ENCODE measurements at regions not wholly inside any gene's neighbourhood (a gene's known extent, or its start where the extent isn't known, plus 50 kb on each side); places are given as distances from the start of the nearest gene placed in this dataset.

DNA sequence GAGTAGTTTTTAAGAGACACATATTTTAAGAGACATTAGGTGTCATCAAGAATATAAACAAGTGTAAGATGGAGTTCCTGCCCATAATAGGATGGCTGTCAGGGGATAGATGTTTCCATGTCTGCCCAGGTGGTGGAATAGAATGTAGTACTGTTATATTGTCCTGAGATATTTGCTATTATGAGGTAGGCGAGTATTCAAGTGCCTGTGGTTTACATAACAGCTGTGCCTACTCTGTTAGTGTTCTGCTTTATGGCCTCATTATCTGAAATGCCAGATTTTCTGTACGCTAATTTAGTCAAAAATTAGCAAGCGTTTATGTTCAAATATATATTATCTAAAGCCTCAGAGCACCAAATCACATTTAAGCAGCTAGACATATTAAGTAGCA lies 360.2 kb upstream of the ROPN1 start:
- DNase-seq, result no peak
- H3K9me3 ChIP-seq (ENCODE audit: severe bottlenecking), result no peaks in the 10 kb centered on the region
- H3K4me3 ChIP-seq (ENCODE audit: low read depth, low read length), result no peak overlapping the region
- peaks cover 3% of the 10 kb centered on the region; the same call in 1 of the 2 replicates for H3K36me3 ChIP-seq
- no peak overlapping the region for H3K27ac ChIP-seq
- TF ChIP-seq, protein P1, sequence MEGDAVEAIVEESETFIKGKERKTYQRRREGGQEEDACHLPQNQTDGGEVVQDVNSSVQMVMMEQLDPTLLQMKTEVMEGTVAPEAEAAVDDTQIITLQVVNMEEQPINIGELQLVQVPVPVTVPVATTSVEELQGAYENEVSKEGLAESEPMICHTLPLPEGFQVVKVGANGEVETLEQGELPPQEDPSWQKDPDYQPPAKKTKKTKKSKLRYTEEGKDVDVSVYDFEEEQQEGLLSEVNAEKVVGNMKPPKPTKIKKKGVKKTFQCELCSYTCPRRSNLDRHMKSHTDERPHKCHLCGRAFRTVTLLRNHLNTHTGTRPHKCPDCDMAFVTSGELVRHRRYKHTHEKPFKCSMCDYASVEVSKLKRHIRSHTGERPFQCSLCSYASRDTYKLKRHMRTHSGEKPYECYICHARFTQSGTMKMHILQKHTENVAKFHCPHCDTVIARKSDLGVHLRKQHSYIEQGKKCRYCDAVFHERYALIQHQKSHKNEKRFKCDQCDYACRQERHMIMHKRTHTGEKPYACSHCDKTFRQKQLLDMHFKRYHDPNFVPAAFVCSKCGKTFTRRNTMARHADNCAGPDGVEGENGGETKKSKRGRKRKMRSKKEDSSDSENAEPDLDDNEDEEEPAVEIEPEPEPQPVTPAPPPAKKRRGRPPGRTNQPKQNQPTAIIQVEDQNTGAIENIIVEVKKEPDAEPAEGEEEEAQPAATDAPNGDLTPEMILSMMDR (IDR thresholded peaks at IDR 0.05; ENCODE audit: low read depth, low read length), result no peak
- no peaks in the 10 kb centered on the region for H3K27me3 ChIP-seq (ENCODE audit: insufficient read depth, low read depth, severe bottlenecking)

DNA sequence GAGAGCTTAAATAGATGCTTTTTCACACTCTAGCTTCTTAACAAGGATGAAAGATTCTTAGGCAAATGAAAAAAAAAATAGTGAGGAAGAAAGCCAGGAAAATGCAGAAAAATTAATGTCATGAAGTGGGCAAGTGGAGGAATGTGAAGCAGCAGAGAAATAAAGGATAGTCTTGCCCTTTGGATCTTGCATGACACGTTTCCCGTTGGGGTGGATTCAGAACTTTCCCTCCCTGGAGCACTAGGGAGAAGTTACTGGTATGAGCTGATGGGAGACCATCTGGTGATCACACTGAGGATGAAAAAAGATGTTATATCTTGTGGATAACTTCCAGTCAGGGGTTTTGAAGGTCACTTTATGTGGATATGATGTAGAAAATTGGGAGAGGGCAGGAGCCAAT lies 361.8 kb upstream of the ROPN1 start:
- H3K36me3 ChIP-seq, result no peaks in the 10 kb centered on the region
- H3K9me3 ChIP-seq (ENCODE audit: severe bottlenecking), result no peaks in the 10 kb centered on the region

DNA sequence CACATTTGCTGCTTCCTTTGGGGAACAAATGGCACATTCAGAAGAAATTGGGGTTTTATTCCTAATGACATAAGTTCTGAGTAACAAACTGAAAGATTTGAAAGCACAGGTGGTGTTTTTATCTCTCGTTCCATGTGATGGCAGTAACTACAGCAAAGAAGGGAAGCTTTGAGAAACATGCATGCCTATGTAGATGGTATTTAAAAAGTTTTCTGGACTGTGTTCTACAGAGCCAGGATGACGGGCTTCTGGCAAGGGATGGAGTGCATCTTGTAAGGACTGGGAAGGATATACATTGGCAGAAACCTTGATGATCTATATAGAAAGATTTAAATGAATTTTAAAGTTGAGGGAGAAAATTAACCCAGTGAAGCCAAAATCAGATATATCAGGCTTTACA lies 362.2 kb upstream of the ROPN1 start:
- TF ChIP-seq, protein P1 (IDR thresholded peaks at IDR 0.05; ENCODE audit: low read depth, low read length), result no peak
- Histone ChIP-seq H3K36me3 (no peaks in the 10 kb centered on the region), H3K9me3 (ENCODE audit: severe bottlenecking) (no peaks in the 10 kb centered on the region), H3K27me3 (ENCODE audit: insufficient read depth, low read depth, severe bottlenecking) (no peaks in the 10 kb centered on the region), H3K4me3 (ENCODE audit: low read depth, low read length) (no peak overlapping the region), H3K27ac (no peak overlapping the region)
- no peak for DNase-seq

More for the DNA sequence above, 361.8 kb upstream of the ROPN1 start:
- H3K4me3 ChIP-seq (ENCODE audit: low read depth, low read length), result no peak overlapping the region
- no peak for DNase-seq
- TF ChIP-seq, protein P1 (IDR thresholded peaks at IDR 0.05; ENCODE audit: low read depth, low read length), result no peak
- H3K27me3 ChIP-seq (ENCODE audit: insufficient read depth, low read depth, severe bottlenecking), result no peaks in the 10 kb centered on the region
- H3K27ac ChIP-seq, result no peak overlapping the region

DNA sequence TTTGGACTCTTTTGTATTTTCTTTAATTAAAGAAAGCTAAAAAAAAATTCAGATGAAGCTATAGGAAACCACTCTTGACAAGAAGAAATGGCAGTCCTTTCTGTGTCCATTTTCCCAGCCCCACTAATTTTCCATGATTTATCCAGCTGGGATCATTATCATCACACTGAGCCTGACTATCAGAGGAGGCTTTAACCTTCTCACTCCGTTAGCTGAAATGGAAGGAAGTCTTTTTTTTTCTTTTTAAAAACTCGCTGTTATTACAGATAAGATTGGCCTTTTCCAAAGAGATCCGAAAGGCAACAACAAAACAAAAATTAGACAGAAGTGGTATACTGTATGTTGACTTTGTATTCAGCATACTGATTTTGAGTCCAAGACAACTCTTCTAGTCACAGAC lies 366.2 kb upstream of the ROPN1 start:
- H3K27ac ChIP-seq, result no peak overlapping the region
- no peak for DNase-seq
- TF ChIP-seq, protein P1 (IDR thresholded peaks at IDR 0.05; ENCODE audit: low read depth, low read length), result no peak
- no peaks in the 10 kb centered on the region for H3K36me3 ChIP-seq
- no peaks in the 10 kb centered on the region for H3K27me3 ChIP-seq (ENCODE audit: insufficient read depth, low read depth, severe bottlenecking)
- no peaks in the 10 kb centered on the region for H3K9me3 ChIP-seq (ENCODE audit: severe bottlenecking)
- no peak overlapping the region for H3K4me3 ChIP-seq (ENCODE audit: low read depth, low read length)

DNA sequence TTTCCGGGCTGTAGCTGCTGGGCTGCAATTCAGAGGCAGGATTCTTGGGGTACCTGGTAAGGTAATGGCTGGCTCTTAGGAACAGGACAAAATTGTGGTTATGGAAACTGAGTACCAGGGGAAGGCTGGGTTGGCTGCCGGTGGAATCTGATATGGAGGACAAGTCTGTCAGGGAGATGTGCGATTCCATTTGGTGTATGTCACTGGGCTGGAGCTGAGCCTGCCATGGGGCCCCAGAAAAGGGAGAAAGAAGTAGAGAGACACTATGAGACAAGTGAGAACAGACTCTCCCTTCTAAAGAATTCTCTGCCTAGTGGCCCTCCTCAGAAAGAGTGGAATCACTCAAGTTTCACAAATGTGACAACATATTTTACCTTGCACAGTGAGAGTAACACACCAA lies 368.2 kb upstream of the ROPN1 start:
- H3K27me3 ChIP-seq (ENCODE audit: insufficient read depth, low read depth, severe bottlenecking), result no peaks in the 10 kb centered on the region
- no peaks in the 10 kb centered on the region for H3K9me3 ChIP-seq (ENCODE audit: severe bottlenecking)
- TF ChIP-seq, protein P1 (IDR thresholded peaks at IDR 0.05; ENCODE audit: low read depth, low read length), result no peak
- no peaks in the 10 kb centered on the region for H3K36me3 ChIP-seq
- H3K4me3 ChIP-seq (ENCODE audit: low read depth, low read length), result no peak overlapping the region
- H3K27ac ChIP-seq, result no peak overlapping the region
- DNase-seq, result no peak

GRCh38 chr3:124360563-124360962 lies 368.6 kb upstream of the ROPN1 start:
- H3K27ac ChIP-seq, result no peak overlapping the region
- H3K4me3 ChIP-seq (ENCODE audit: low read depth, low read length), result no peak overlapping the region
- H3K27me3 ChIP-seq (ENCODE audit: insufficient read depth, low read depth, severe bottlenecking), result no peaks in the 10 kb centered on the region
- H3K9me3 ChIP-seq (ENCODE audit: severe bottlenecking), result no peaks in the 10 kb centered on the region
- TF ChIP-seq, protein P1 (IDR thresholded peaks at IDR 0.05; ENCODE audit: low read depth, low read length), result no peak
- H3K36me3 ChIP-seq, result no peaks in the 10 kb centered on the region
- DNase-seq, result no peak
